ENCODE measurements at regions not wholly inside any gene's neighbourhood (a gene's known extent, or its start where the extent isn't known, plus 50 kb on each side); places are given as distances from the start of the nearest gene placed in this dataset.
"Not testable (repeated sequence)": the region's sequence is repeated elsewhere in the genome, so short reads cannot be mapped to it uniquely, and the experiment has no call there.

DNA sequence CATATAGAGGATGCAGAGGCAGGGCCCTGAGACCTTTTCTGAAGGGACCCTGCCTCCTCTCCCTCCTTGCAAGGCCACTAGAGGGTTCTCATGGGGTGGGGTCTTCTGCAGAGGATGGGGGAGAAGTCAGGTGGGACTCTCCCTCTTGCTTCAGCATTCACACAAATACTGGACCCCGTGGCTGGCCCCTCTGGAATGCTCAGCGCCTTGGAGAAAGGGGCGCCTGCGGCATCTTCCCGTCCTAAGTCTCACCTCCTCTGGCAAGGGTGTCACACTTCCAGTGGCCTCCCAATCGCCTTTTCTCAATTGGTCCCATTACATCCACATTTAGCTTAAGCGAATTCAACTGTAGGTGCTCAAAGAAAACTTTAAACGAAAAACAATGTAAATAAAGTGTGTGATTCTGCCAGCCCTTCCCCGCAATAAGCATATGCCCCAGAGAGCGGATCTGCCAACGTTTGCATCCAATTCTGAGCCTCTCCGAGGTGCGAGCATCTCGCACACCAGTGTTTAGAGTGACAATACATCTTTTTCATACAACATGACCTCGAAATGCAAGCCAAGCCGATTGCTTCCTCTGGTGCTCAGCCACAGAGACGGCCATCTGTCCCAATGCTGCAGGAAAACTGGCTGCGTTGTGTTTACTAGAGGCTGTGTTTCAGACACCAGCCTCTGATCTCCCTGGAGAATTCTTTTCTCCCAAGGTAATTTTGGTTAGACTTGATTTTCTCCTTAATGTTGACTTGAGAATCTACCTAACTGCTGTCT, 69.1 kb upstream of the WASF3 start:
- TF ChIP-seq POLR2A (IDR thresholded peaks at IDR 0.05) (no peak), CTCF (IDR thresholded peaks at IDR 0.05) (no peak)
- Histone ChIP-seq H3K4me1 (no peaks in the 10 kb centered on the region), H3K4me3 (no peak overlapping the region), H3K27me3 (no peaks in the 10 kb centered on the region), H3K9me3 (no peaks in the 10 kb centered on the region), H3K36me3 (no peaks in the 10 kb centered on the region), H3K27ac (no peak overlapping the region)
- peak in 1 of 3 donors; percentile 8 for DNase-seq

- not testable (repeated sequence) for H3K9me3 ChIP-seq, H3K27me3 ChIP-seq
These were observed 65.2 kb upstream of the WASF3 start for GRCh38 chr13:26492301-26492700.

DNA sequence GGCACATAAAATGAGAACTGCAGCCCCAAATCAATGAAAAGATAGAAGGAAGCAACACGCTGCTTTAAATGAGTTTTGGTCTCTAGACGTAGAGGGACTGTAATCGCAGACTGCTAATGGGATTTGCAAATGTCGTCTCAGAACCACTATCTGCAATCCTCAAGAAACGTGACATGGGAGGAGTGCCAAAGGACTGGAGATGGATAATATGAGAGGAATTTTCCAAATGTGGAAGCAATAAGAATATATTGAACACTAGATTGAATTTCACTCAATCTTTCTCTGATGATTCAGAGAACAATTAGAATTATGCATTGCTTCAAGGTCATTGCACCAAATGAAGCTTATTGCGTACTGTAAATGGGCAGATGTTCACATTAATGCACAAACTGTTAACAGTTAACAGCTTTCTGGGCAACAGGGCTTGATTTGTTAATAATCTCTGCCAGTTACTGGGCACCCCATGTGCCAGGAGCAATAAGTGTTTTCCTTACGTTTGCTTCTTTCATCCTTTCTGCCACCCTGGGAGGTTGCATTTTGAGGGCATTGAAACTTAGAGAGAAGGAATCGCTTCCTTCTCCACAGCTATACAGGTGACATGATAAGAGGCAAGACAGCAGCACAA, 62.8 kb upstream of the WASF3 start:
- Histone ChIP-seq H3K27me3 (no peaks in the 10 kb centered on the region), H3K27ac (no peak overlapping the region), H3K9me3 (no peaks in the 10 kb centered on the region), H3K4me3 (no peak overlapping the region), H3K4me1 (no peaks in the 10 kb centered on the region), H3K36me3 (no peaks in the 10 kb centered on the region)
- DNase-seq = no peak
- TF ChIP-seq POLR2A (IDR thresholded peaks at IDR 0.05) (no peak), CTCF (IDR thresholded peaks at IDR 0.05) (no peak)

More at GRCh38 chr13:26492301-26492700, 65.2 kb upstream of the WASF3 start:
- not testable (repeated sequence) for DNase-seq, H3K4me3 ChIP-seq, H3K27ac ChIP-seq, H3K36me3 ChIP-seq, H3K4me1 ChIP-seq

DNA sequence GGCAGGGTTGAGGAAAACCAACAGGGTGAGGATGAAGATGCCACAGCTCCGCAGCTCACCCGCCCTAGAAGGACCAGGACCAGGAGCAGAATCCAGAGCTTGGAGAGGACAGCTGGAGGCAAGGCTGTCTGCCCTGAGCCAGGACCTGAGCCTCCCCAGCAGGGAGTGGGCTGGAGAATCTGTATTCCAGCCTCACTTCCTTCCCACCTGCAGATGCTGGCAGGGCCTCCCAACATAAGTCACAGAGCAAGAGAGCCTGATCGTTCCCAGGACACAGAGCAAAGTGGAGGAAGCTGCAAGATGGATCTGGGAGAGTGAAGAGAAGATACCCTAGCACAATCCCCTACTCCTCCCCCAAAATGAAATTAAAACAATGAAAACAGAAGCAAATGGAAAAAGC, 61.7 kb upstream of the WASF3 start:
- no peaks in the 10 kb centered on the region for H3K4me1 ChIP-seq
- TF ChIP-seq CTCF (IDR thresholded peaks at IDR 0.05) = no peak
- TF ChIP-seq POLR2A (IDR thresholded peaks at IDR 0.05) = no peak
- DNase-seq = no peak
- H3K36me3 ChIP-seq = no peaks in the 10 kb centered on the region
- H3K4me3 ChIP-seq = no peak overlapping the region
- no peaks in the 10 kb centered on the region for H3K27me3 ChIP-seq
- H3K27ac ChIP-seq = no peak overlapping the region
- no peaks in the 10 kb centered on the region for H3K9me3 ChIP-seq

DNA sequence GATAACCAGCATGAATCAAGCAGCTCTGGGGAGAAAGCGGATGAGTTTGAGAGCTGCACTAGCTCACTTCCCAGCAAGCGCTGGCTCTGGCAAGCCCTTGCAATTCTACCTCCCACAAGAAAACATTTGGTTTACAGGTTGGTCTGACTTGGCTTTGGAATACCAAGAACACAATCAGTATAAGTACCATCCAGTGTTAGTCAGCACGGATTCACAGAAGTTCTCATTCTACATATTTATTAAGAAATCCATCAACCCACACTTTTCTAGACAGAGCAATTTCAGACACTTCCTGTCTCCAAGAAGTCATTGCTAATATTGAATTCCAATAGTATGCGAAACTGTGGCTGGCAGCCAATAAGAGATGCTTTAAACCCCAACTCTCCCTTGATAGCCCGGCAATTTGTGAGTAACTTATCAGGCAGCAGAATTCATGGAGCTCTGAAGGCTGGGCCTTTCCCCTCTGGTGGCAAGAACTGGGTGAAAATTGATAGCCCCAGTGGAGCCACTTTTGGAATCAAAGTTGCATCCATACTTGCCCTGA, 59.4 kb upstream of the WASF3 start:
- Histone ChIP-seq H3K36me3 (no peaks in the 10 kb centered on the region), H3K27ac (no peak overlapping the region), H3K4me3 (no peak overlapping the region), H3K9me3 (no peaks in the 10 kb centered on the region), H3K4me1 (no peaks in the 10 kb centered on the region), H3K27me3 (no peaks in the 10 kb centered on the region)
- no peak for TF ChIP-seq POLR2A (IDR thresholded peaks at IDR 0.05)
- no peak for TF ChIP-seq CTCF (IDR thresholded peaks at IDR 0.05)
- DNase-seq = no peak
